MM.1S (cell line): ENCODE measurements at regions not wholly inside any gene's neighbourhood (a gene's known extent, or its start where the extent isn't known, plus 50 kb on each side); places are given as distances from the start of the nearest gene placed in this dataset.

Experiments
- DNase-seq: peaks from one replicate; pipeline ENCODE4 v3.0.0-alpha.2; 2015
- H2AFZ ChIP-seq: fragments of 300-600 bp; sonication (generic); 2 replicates; pipeline ENCODE4 v1.6.0; 2016; ENCODE audit warnings: antibody characterized with exemption, low read length
- H3F3A ChIP-seq: fragments of 300-600 bp; sonication (generic); 2 replicates; pipeline ENCODE4 v1.6.1; 2016; ENCODE audit warnings: mild to moderate bottlenecking, antibody characterized with exemption, low read length, moderate library complexity, mixed read lengths; ENCODE audit not compliant: insufficient read depth
- H3K27ac ChIP-seq: fragments of 300-600 bp; sonication (generic); 2 replicates; pipeline ENCODE4 v1.5.1; 2016; ENCODE audit warnings: mild to moderate bottlenecking, low read length
- H3K27me3 ChIP-seq: fragments of 300-600 bp; sonication (generic); replicated peaks from 2 replicates; pipeline ENCODE4 v1.6.0; 2016; ENCODE audit warnings: low read length; ENCODE audit not compliant: insufficient read depth
- H3K36me3 ChIP-seq: fragments of 300-600 bp; sonication (generic); replicated peaks from 2 replicates; pipeline ENCODE4 v1.6.1; 2016; ENCODE audit warnings: mild to moderate bottlenecking, low read length, mixed read lengths; ENCODE audit not compliant: insufficient read depth
- H3K4me1 ChIP-seq: fragments of 300-600 bp; sonication (generic); 2 replicates; pipeline ENCODE4 v1.6.1; 2016; ENCODE audit warnings: low read length, mixed read lengths
- H3K4me2 ChIP-seq: fragments of 300-600 bp; sonication (generic); 2 replicates; pipeline ENCODE4 v1.6.0; 2016; ENCODE audit warnings: low read depth, low read length
- H3K4me3 ChIP-seq: fragments of 300-600 bp; sonication (generic); 2 replicates; pipeline ENCODE4 v1.5.1; 2016; ENCODE audit warnings: low read length, mixed read lengths
- H3K79me2 ChIP-seq: fragments of 300-600 bp; sonication (generic); 2 replicates; pipeline ENCODE4 v1.6.1; 2016; ENCODE audit warnings: mixed run types, low read length, mixed read lengths
- H3K9ac ChIP-seq: fragments of 300-600 bp; sonication (generic); 2 replicates; pipeline ENCODE4 v1.6.1; 2016; ENCODE audit warnings: low read length, mixed read lengths
- H3K9me2 ChIP-seq: fragments of 300-600 bp; sonication (generic); replicated peaks from 2 replicates; pipeline ENCODE4 v1.6.1; 2016; ENCODE audit warnings: mild to moderate bottlenecking, low read length, mixed read lengths; ENCODE audit not compliant: insufficient read depth
- H3K9me3 ChIP-seq: fragments of 300-600 bp; sonication (generic); replicated peaks from 2 replicates; pipeline ENCODE4 v1.6.1; 2016; ENCODE audit warnings: mild to moderate bottlenecking, low read length, mixed read lengths; ENCODE audit not compliant: insufficient read depth
- H4K20me1 ChIP-seq: fragments of 300-600 bp; sonication (generic); 2 replicates; pipeline ENCODE4 v1.6.1; 2016; ENCODE audit warnings: mild to moderate bottlenecking, low read length, moderate library complexity, mixed read lengths; ENCODE audit not compliant: insufficient read depth
- EZH2 ChIP-seq: fragments of 300-600 bp; sonication (generic); optimal IDR thresholded peaks from 2 replicates; pipeline ENCODE3; 2017; ENCODE audit warnings: low read depth, mild to moderate bottlenecking, antibody characterized with exemption, low read length, mixed read lengths
- EZH2phosphoT487 ChIP-seq: fragments of 300-600 bp; sonication (generic); IDR thresholded peaks from 2 replicates; pipeline ENCODE4 v1.6.1; 2018; ENCODE audit warnings: antibody characterized with exemption, low read length
- TF ChIP-seq, protein P1 (sequence below): fragments of 300-600 bp; sonication (generic); IDR thresholded peaks from 2 replicates; pipeline ENCODE4 v1.5.1; 2016; ENCODE audit warnings: antibody characterized with exemption, low read length, mixed read lengths

DNA sequence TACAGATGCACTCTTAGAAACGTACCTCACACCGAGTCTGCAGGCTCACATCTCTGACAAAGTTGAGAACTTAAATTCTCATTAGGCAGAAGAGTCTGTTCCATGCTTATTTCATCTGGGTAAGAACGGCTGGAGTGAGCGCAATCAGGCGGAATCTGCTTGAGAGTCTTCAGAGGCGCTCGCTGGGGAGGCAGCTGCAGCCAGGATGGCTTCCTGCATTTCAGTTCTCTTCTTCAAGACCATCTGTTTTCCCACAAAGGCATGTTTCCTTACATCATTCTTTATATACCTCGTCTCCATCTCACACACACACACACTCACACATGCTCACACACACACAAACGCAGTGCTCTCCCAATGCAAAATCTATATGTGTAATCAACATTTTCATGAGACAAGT is 497.1 kb downstream of the AJAP1 start:
- Histone ChIP-seq H4K20me1 (no peaks in the 10 kb centered on the region), H3K4me1 (no peaks in the 10 kb centered on the region), H3K4me3 (no peak overlapping the region), H3K9me3 (no peaks in the 10 kb centered on the region), H3K9ac (no peak overlapping the region), H3K79me2 (no peaks in the 10 kb centered on the region), H3K4me2 (no peak overlapping the region), H3K9me2 (no peaks in the 10 kb centered on the region), H3K27ac (no peak overlapping the region), H2AFZ (no peak overlapping the region), H3K36me3 (no peaks in the 10 kb centered on the region), H3K27me3 (peaks cover 58% of the 10 kb centered on the region), H3F3A (no peaks in the 10 kb centered on the region)
- DNase-seq = no peak
- TF ChIP-seq, protein P1, sequence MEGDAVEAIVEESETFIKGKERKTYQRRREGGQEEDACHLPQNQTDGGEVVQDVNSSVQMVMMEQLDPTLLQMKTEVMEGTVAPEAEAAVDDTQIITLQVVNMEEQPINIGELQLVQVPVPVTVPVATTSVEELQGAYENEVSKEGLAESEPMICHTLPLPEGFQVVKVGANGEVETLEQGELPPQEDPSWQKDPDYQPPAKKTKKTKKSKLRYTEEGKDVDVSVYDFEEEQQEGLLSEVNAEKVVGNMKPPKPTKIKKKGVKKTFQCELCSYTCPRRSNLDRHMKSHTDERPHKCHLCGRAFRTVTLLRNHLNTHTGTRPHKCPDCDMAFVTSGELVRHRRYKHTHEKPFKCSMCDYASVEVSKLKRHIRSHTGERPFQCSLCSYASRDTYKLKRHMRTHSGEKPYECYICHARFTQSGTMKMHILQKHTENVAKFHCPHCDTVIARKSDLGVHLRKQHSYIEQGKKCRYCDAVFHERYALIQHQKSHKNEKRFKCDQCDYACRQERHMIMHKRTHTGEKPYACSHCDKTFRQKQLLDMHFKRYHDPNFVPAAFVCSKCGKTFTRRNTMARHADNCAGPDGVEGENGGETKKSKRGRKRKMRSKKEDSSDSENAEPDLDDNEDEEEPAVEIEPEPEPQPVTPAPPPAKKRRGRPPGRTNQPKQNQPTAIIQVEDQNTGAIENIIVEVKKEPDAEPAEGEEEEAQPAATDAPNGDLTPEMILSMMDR = no peak
- TF ChIP-seq EZH2 (no peak), EZH2phosphoT487 (no peak)

DNA sequence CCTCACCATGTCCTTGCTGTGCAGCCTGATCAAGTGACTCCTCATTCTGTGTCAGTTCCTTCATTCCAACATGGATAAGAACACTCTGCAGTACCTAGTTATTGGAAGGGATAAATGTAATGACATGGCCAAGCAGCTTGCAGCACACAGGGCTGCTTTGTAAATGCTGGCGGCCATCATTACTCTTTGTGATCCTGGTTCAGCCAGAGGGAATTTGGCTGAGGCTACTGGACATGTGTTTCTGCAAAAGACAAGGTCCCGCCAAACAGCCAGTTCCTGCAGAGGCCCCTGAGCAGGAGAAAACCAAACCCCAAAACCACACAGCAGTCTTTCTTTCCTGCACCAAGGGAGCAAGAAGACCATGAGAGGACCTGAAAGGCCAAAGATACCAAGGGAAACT is 495.8 kb downstream of the AJAP1 start:
- TF ChIP-seq, protein P1 = no peak
- no peak for TF ChIP-seq EZH2
- TF ChIP-seq EZH2phosphoT487 = no peak
- no peak overlapping the region for H2AFZ ChIP-seq
- H3K27me3 ChIP-seq = peaks cover 61% of the 10 kb centered on the region

DNA sequence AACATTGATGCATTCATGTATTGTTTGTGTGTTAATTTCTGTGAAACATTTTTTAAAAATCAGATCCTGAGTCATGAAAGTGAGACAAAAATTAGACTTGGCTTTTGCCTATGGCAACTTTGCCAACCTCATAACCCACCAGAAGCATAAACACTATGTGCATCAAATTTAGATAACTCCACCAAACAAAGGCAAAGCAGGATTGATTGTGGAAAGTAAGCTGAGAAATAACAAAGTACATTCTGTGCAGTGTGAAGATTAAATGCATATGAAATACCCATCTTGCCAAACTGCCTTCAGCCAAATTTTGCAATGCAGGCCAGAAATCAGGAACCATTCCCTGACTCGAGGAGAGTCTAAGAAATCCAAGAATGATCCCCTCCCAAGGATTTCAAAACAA is 493.4 kb downstream of the AJAP1 start:
- no peak for DNase-seq
- TF ChIP-seq EZH2 (no peak), EZH2phosphoT487 (no peak)
- Histone ChIP-seq H2AFZ (no peak overlapping the region), H3F3A (no peaks in the 10 kb centered on the region), H4K20me1 (no peaks in the 10 kb centered on the region), H3K27me3 (peaks cover 84% of the 10 kb centered on the region), H3K4me3 (no peak overlapping the region), H3K9me2 (no peaks in the 10 kb centered on the region), H3K79me2 (no peaks in the 10 kb centered on the region), H3K9ac (no peak overlapping the region), H3K4me2 (no peak overlapping the region), H3K27ac (no peak overlapping the region), H3K36me3 (no peaks in the 10 kb centered on the region), H3K4me1 (no peaks in the 10 kb centered on the region), H3K9me3 (no peaks in the 10 kb centered on the region)

More for the DNA sequence above, 495.8 kb downstream of the AJAP1 start:
- no peaks in the 10 kb centered on the region for H3K79me2 ChIP-seq
- no peak overlapping the region for H3K9ac ChIP-seq
- no peaks in the 10 kb centered on the region for H3K4me1 ChIP-seq
- no peak for DNase-seq
- H3K9me2 ChIP-seq = no peaks in the 10 kb centered on the region
- no peak overlapping the region for H3K27ac ChIP-seq
- no peak overlapping the region for H3K4me2 ChIP-seq
- H3K9me3 ChIP-seq = no peaks in the 10 kb centered on the region
- H3K4me3 ChIP-seq = no peak overlapping the region
- H4K20me1 ChIP-seq = no peaks in the 10 kb centered on the region
- no peaks in the 10 kb centered on the region for H3K36me3 ChIP-seq
- H3F3A ChIP-seq = no peaks in the 10 kb centered on the region

DNA sequence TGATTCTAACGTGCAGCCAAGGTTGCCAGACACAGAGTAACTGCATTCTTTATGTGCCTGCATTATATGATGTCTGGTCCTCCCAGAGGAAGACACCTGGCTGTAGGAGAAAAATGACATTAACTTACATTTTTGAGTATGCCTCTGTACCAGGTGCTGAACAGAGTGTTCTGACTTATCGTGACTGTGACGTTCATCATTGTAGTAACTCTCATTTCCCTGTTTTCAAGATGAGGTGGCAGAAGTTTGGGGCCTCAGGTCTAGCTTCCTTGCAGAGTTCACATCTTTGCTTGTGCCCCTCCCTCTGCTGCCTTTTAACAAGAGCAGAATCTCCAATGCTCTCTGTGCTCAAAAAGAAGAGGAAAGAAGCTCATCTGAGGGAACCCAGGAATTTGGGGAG is 488.0 kb downstream of the AJAP1 start:
- no peak overlapping the region for H3K4me2 ChIP-seq
- H3K36me3 ChIP-seq = no peaks in the 10 kb centered on the region
- no peaks in the 10 kb centered on the region for H3K79me2 ChIP-seq
- H2AFZ ChIP-seq = no peak overlapping the region
- H3K9me3 ChIP-seq = no peaks in the 10 kb centered on the region
- no peak for DNase-seq
- H3K4me1 ChIP-seq = no peaks in the 10 kb centered on the region
- no peak overlapping the region for H3K9ac ChIP-seq
- no peak overlapping the region for H3K4me3 ChIP-seq
- H3K27ac ChIP-seq = no peak overlapping the region
- no peaks in the 10 kb centered on the region for H3K9me2 ChIP-seq
- no peaks in the 10 kb centered on the region for H4K20me1 ChIP-seq
- peaks cover 71% of the 10 kb centered on the region for H3K27me3 ChIP-seq
- TF ChIP-seq EZH2 (no peak), EZH2phosphoT487 (no peak)
- TF ChIP-seq, protein P1 = no peak
- no peaks in the 10 kb centered on the region for H3F3A ChIP-seq
